ENCODE measurements at regions not wholly inside any gene's neighbourhood (a gene's known extent, or its start where the extent isn't known, plus 50 kb on each side); places are given as distances from the start of the nearest gene placed in this dataset.
A peak's percentile ranks its signal among the peaks of the same experiment; 100 is the strongest.
"Not testable (repeated sequence)": the region's sequence is repeated elsewhere in the genome, so short reads cannot be mapped to it uniquely, and the experiment has no call there.

DNA sequence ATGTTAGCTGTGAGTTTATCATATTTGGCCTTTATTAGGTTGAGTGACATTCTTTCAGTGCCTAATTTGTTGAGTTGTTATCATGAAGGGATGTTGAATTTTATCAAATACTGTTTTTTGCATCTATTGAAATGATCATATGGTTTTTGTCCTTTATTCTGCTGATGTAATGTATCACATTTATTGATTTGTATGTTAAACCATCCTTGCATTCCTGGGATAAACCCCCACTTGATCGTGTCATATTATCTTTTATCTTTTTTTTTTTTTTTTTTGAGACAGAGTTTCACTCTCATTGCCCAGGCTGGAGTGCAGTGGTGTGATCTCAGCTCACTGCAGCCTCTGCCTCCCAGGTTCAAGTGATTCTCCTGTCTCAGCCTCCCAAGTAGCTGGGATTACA is 51.9 kb upstream of the MFGE8 start:
- DNase-seq (ENCODE audit: low spot score) = not testable (repeated sequence)

GRCh38 chr15:88970232-88970631 is 57.1 kb upstream of the MFGE8 start:
- no peak for DNase-seq (ENCODE audit: low spot score)

DNA sequence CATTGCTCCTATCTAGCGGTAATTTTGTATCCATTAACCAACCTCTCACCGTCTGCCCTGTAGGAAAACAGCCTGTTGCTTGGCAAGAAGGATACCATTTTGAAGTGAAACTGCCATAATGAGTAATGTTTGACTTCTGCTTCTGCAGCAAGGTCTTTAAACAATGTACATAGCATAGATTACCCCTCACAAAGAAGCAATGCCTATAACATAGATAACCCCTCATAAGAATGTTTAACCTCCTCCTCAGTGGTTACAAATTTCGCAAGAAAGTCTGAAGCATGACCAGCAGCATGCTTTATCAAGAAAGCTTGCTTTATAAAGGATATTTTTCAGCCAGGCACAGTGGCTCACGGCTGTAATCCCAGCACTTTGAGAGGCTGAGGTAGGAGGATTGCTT is 61.2 kb upstream of the MFGE8 start:
- no peak for DNase-seq (ENCODE audit: low spot score)

DNA sequence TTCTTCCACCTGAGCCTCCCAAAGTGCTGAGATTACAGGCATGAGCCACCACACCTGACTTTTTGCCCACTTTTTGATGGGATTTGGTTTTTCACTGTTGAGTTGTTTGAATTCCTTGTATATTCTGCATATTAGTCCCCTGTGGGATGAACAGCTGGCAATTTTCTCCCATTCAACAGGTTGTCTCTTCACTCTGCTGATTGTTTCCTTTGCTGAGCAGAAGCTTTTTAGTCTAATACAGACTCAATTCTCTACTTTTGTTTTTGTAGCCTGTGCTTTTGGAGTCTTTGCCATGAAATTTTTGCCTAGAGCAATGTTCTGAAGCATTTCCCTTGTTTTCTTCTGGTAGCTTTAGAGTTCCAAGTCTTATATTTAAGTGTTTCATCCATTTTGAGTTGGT is 62.7 kb upstream of the MFGE8 start:
- DNase-seq (ENCODE audit: low spot score) = no peak

GRCh38 chr15:88976656-88977055 is 63.5 kb upstream of the MFGE8 start:
- DNase-seq (ENCODE audit: low spot score) = no peak

DNA sequence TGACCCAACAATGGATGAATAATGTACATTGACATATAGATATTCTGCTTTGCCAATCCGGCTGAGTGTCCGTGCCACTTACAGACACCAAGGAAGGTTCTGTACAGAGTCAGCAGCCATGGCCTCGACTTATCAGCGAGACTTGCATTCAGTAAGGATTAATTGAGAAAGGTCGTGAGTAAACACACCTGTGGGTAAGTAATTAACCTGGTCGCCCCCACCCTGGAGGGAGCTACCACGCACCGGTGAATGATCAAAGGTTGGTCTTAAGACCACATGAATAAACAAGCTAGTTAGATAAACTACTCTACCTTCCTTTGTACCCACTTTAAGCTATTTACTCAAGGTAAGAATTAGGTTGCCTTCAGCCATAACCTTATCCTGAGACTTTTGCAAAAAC is 66.5 kb upstream of the MFGE8 start:
- no peak for DNase-seq (ENCODE audit: low spot score)

- DNase-seq (ENCODE audit: low spot score) = no peak
Observed at GRCh38 chr15:88980498-88980897, 67.3 kb upstream of the MFGE8 start.

- no peak for DNase-seq (ENCODE audit: low spot score)
Observed at GRCh38 chr15:88981244-88982215, 68.4 kb upstream of the MFGE8 start.

DNA sequence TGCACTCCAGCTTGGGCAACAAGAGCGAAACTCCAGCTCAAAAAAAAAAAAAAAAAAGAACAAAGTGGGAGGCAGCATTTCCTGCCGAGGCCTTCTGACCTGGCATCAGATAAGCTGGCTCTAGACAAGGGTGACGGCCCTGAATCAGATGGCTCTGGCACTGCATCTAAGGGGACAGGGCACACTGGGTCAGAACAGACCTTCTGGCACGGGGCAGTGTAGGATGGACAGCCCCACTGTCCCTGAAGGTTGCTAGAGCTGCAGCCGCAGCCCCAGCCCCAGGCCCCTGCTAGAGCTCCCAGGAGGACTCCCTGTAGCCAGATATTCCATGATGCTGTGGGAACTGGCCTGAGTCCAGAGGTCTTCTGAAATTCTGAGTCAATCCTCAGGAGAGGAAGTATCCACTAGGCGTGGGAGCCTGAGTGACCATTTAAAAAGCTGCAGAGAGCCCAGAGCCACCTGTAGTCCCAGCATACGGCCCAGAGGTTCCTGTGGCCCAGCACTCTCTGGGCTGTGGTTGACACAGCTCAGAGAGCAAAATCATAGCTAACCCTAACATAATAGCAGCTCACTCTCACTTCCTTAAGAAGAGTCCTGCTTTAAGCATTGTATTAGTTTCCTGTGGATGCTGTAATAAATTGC is 69.2 kb upstream of the MFGE8 start:
- DNase-seq (ENCODE audit: low spot score) = peak; percentile 74

DNA sequence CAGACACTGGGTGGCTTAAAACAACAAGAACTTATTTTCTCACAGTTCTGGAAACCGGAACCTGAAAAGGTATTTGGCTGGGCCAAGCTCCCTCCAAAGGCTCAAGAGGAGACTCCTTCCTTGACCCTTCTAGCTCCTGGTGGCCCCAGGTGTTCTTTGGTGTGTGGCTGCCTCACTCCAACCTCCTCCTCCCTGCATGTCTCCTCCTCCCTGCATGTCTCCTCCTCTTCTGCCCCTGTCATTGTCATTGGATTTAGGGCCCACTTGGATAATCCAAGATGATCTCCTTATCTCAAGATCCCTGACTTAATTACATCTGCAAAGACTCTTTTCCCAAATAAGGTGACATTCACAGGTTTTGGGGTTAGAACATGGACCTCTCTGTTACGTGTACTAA is 69.8 kb upstream of the MFGE8 start:
- no peak for DNase-seq (ENCODE audit: low spot score)

- DNase-seq (ENCODE audit: low spot score) = no peak
Observed at GRCh38 chr15:88983861-88984429, 70.8 kb upstream of the MFGE8 start.

- DNase-seq (ENCODE audit: low spot score) = no peak
Observed at GRCh38 chr15:88985547-88986393, 72.6 kb upstream of the MFGE8 start.

- DNase-seq (ENCODE audit: low spot score) = no peak
Observed at GRCh38 chr15:88986949-88987590, 73.9 kb upstream of the MFGE8 start.

DNA sequence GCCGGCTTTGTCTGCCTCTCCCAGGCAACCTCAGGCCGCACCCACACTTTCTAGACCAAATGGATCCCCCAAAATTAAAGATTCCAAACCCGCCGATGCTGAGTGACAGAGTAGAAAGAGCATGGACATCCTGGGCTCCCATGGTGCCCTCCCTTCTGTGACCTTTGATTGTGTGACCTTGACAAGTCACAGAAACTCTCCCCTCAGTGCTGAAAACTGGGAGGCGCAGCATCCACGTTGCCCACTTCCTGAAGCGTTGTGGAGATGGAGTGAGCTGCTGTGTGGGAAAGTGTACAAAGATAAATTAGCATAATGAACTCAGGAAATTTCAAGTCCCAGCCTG is 74.4 kb upstream of the MFGE8 start:
- no peak for DNase-seq (ENCODE audit: low spot score)

DNA sequence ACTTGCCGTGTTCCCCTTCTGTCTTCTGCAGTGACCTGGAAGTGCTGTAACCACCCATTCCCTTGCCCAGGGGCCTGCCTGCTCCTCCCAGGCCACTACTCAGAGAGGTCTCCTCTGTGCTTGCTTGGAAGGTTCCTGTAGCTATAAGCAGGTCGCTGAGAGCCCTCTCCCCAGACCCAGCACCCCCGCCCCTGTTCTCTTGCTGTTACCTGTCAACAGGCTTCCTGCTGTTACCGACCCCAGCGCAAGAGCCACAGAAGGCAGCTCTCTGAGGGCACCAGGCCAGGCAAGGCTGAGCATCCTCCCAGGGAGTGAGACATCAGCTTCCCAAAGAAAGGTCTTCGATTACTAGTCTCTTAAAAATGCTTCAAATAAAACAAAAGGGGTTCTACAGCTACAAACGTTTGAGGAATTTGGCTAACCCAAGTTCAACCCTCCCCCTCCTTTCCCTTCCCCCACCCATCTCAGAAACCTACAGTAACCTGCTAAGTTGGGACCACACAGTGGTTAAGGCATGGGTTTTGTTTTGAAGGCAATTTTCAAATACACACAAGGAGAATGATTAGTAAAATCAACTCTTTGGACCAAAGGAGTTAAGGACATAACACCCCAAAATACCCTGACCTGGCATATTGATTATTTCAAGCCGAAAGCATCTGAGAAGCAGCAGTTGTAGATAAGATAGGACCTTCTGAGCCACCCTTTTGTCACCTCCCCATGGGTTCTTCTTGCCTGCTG is 74.9 kb upstream of the MFGE8 start:
- peak; percentile 62 for DNase-seq (ENCODE audit: low spot score)

- DNase-seq (ENCODE audit: low spot score) = peak; percentile 42
Observed at GRCh38 chr15:88989578-88989977, 76.4 kb upstream of the MFGE8 start.

- no peak for DNase-seq (ENCODE audit: low spot score)
Observed at GRCh38 chr15:88990185-88990679, 77.1 kb upstream of the MFGE8 start.

GRCh38 chr15:88992216-88992615 is 79.0 kb upstream of the MFGE8 start:
- DNase-seq (ENCODE audit: low spot score) = no peak

- DNase-seq (ENCODE audit: low spot score) = no peak
Observed at GRCh38 chr15:88992912-88993376, 79.8 kb upstream of the MFGE8 start.

- no peak for DNase-seq (ENCODE audit: low spot score)
Observed at GRCh38 chr15:88993662-88994061, 80.5 kb upstream of the MFGE8 start.

DNA sequence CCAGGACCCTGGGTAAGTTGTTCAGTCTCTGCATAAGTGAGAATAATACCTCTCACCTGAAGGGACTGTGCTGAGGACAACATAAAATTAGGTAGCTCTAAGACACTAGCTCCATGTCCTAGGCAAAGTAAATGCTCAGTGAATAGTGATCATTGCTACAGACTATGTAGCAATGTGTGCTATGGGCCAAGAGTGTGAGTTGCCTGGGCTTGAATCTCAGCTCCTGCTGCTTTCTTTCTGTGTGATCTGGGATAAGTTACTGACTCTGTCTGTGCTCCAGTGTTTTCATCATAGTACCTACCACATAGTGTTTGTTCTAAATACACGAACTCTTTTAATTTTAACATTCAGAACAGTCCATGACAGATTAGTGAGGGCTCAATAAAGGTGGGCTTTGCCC is 81.1 kb upstream of the MFGE8 start:
- peak; percentile 33 for DNase-seq (ENCODE audit: low spot score)

All from AG20443 (cell line).